ENCODE measurements at regions not wholly inside any gene's neighbourhood (a gene's known extent, or its start where the extent isn't known, plus 50 kb on each side); places are given as distances from the start of the nearest gene placed in this dataset.
"Not testable (repeated sequence)": the region's sequence is repeated elsewhere in the genome, so short reads cannot be mapped to it uniquely, and the experiment has no call there.

DNA sequence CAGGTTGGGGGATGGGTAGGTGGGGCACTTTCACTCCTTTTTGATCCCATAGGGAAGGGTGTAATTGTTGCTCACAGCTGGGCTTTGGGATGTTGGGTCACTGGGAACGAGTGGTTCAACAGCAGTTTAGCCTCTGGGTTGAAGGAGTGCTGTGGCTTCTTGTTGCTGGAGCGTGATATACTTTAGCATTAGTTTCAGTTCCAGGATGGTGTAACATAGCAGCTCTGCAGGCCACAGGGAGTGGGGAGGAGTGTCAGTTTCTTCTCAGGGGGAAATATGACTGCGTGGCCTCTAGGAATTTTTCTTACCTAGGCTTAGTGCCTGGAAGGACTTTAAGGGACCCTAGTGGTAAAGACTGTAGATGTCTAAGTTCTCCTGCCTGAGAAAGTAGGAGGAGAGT is 1105.3 kb upstream of the TMPRSS15 start:
- DNase-seq (ENCODE audit: low read depth, low spot score) = no peak

DNA sequence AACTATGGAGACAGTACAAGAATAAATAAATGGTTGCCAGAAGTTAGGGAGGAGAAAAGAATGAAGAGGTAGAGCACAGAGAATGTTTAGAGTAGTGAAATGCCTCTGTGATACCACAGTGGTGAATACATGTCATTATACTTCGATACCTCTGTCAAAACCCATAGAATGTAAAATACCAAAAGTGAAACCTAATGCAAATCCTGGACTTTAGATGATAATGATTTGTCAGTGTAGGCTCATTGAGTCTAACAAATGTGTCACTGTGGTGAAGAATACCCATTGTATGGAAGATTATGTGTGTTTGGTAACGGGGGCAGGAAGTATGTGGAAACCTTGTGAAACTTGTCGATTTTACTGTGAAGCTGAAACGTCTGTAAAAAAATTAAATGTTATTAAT is 1106.5 kb upstream of the TMPRSS15 start:
- no peak for DNase-seq (ENCODE audit: low read depth, low spot score)

DNA sequence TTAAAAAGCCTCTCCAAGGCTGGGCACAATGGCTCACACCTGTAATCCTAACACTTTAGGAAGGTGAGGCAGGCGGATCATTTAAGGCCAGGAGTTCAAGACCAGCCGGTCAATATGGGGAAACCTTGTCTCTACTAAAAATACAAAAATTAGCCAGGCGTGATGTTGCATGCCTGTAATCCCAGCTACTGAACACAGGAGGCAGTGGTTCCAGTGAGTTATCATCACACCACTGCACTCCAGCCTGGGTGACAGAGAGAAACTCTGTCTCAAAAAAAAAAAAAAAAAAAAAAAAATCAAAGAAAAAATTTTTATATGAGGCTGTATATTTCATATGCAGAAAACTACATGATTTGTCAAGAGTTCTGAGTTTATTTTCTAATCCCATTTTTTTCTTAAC is 1107.1 kb upstream of the TMPRSS15 start:
- no peak for DNase-seq (ENCODE audit: low read depth, low spot score)

DNA sequence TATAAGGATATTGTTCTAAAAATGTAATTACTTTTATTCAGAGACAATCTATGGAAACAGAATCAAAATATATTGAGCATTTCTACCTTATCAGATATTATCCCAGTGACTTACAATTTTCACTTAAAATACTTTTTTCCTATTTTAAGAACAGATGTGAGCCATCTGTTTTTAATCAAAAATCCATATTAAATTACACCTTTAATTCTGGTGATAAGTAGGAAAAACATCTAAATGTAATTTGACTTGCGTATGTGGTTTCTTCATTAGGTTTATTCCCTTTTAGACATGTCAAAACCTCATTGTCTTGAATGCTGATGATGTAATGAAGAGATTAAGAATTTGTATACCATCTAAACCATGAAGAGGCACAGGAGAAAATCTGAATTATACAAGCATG is 1118.8 kb upstream of the TMPRSS15 start:
- DNase-seq (ENCODE audit: low read depth, low spot score) = no peak

DNA sequence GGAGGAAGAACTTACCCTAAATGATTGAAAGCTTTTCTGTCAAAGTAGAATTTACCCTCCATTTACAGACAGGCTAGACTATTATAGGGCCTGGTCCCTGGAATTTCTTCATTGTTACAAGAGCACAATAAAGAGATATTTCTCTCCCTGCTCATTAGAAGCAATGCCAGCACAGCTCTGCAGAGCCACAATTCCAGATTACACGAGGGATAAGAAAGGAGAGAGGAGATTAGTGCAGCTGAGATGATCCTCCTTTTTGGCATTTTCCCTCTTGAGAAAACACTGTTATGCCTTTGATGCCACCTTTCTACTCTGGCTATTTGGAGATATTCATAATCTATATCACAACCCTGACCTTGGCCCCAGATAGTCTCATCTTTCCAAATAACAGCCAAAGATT is 1119.5 kb upstream of the TMPRSS15 start:
- no peak for DNase-seq (ENCODE audit: low read depth, low spot score)

DNA sequence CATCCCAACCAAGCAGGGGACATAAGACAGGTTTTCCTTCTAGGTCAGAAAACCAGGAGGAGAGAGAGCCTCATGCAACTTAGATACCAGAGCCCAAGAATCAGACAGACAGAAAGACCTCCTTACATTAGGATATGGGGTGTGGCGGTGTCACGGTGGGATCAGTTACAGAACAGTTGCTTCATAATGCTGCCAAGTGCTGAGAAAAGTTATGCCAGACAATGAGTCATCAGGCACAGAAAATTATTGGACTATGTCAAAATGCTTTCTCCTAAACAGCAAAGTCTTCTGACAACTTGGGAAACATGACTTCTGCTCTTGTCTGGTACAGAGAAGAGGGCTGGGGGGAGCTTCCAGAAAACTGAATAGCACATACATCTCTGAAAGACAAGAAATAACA is 1120.2 kb upstream of the TMPRSS15 start:
- DNase-seq (ENCODE audit: low read depth, low spot score) = no peak

DNA sequence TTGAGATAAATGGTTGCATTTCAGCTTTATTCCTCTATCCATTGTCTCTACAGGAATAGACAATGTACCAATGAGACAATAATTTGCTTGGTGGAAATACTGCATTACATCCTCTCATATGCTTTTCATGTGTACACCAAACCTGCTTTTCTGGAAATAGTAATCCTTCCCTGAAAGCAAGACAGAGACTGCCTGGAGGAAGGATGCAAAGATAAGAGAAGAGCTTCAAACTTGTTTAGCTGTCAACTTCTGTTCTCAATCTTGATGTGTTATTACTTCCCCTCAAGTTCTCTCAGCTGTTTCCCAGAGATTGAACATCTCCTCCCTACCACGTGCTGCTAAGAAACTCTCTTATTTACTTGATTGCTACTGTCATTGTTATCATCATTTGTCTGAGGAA is 1125.4 kb upstream of the TMPRSS15 start:
- no peak for DNase-seq (ENCODE audit: low read depth, low spot score)

DNA sequence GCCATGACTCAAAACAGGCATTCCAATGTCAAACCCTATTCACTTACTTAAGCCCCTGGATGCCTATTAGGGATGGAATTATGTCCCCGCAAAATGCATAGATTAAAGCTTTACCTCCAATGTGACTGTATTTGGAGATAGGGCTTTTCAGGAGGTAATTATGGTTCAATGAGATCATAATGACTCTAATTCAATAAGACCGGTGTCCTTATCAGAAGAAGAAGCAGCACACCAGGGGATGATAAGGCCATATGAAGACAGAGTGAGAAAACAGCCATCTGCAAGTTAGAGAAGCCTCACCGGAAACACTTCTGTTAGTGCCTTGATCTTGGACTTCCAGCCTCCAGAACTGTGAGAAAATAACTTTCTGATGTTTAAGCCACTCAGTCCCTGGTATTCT is 1131.8 kb upstream of the TMPRSS15 start:
- no peak for DNase-seq (ENCODE audit: low read depth, low spot score)

DNA sequence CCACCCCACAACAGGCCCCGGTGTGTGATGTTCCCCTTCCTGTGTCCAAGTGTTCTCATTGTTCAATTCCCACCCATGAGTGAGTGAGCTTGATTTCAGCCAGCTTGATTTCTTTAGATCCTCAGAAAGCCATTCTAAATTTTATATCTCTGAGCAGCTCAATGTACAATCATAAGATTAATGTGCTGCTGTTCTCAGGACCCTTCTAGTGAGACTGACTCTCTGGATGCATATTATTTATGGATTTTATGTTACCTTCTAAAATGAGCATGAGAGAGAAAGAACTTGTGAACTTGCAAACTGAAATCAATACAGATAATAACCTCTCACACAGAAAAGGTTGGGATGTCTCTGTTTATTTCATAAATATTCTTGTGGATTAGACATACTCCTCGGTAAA is 1133.5 kb upstream of the TMPRSS15 start:
- no peak for DNase-seq (ENCODE audit: low read depth, low spot score)

DNA sequence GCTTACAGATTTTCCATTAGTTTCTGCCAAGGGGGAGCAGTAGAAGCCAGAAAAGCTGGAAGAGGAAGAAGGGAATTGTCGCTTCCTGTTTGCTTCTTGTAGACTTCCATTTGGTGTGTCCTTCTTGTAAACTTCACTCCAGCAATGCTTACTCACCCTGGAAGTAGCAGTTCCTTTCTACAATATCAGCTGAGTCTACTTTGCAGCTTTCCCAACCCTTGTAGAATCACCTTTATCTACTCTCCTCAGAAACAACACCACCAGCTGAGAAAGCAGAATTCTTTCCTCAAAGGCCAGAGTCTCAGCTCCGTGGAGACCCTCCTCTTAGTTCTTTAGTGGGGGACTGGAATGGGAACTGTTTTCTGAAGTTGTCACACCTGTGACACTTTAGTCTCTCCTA is 1136.7 kb upstream of the TMPRSS15 start:
- no peak for DNase-seq (ENCODE audit: low read depth, low spot score)

DNA sequence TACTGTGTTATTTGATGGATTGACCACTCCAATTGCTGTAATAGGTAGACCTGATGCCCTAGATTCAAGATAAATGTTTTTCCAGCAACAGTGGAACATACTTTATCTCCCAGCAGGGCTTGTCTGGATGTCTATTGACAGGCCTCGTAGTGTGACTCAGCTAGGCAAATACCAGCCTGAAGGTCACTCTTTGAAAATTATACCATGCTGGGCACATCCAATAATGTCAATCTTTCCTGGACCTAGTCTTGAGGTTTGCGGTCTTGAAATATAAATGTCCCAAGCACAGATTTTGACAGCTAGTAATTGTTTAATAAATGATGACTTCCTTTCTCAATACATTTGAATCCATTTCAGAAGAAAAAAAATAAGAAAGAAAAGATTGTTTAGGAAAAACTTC is 1138.0 kb upstream of the TMPRSS15 start:
- no peak for DNase-seq (ENCODE audit: low read depth, low spot score)

DNA sequence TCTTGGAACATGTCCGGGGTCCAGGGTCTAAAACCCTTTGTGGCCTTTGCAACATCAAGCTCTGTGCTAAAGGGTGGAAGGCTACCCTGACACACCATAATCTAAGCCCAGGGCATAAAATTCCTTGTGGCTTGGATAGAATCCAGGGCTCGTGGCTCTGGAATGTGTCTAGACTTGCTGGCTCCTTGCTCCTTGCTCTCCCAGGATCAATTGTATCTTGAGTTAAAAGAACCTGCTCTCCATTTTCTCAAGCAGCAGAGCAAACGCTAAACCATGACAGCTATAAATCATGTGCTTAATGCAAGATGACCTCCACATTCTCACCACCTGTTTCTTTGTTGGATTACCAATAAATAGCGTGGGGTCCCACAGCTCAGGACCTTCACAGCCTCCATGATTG is 1140.9 kb upstream of the TMPRSS15 start:
- not testable (repeated sequence) for DNase-seq (ENCODE audit: low read depth, low spot score)

DNA sequence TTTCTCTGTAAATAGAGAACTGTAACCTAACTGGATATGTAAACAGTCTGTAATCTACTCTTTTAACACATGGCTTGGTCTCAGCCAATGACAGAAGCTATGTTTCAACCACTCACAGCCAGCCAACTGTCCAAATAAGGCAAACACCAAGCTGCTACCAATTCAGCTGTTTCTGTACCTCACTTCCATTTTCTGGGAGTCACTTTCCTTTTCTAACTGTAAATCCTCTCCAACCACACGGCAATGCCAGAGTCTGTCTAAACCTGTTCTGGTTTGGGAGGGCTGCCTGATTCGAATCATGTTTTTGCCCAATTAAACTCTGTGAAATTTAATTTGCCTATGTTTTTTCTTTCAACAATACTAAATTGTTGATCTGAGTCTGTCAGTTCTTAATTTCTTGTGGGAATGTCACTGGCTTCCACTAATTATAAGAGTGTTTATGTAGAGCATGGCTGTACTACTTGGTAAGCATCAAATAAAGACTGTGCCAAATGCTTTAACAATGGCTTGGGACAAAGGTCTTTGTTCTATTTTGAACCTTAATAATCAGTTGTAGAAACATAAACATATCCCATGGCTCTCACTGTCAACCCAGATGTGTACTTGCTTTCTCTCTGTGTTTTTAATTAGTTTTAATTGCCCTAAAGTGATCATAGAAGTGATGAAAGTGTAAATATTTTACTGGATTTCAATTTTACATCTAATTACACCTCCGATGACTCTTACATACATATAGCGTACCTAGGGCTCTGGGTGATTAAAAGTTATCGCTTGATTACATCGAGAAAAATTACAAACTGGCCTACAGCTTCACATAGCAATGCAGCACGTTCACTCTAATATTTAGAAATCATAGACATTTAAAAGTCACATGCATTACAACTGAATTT is 1144.6 kb upstream of the TMPRSS15 start:
- DNase-seq (ENCODE audit: low read depth, low spot score) = no peak

DNA sequence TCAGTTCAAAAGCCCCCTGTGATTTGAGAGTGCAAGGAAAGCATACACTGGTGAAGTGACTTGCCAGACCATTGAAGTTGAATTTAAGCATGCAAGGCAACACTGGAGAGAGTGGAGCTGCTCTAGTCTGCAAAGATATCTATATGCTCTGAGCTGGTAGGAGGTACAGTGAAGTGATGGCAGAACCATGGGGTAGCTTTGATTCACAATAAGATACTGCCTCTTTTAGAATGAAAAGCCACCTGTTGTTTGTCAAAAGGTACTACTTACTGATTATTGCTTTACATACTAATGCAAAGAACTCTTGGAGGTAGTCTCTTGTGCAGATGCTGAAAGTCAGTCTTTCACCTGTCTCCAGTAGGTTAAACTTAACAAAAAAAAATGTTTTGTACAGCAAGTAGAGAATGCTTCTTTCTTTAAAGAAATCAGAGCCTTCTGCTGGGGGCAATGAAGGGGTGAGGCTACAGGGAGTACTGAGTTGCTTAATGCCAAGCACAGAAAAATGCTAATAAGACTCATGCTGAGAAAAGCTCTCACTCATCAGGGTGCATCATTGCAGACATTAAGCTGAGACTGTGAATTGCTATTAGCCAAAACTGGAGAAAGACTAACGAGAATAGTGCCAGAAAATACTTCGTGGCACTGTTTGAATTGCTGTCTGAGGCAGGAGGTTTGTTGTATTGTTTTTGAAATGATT is 1150.5 kb upstream of the TMPRSS15 start:
- no peak for DNase-seq (ENCODE audit: low read depth, low spot score)

DNA sequence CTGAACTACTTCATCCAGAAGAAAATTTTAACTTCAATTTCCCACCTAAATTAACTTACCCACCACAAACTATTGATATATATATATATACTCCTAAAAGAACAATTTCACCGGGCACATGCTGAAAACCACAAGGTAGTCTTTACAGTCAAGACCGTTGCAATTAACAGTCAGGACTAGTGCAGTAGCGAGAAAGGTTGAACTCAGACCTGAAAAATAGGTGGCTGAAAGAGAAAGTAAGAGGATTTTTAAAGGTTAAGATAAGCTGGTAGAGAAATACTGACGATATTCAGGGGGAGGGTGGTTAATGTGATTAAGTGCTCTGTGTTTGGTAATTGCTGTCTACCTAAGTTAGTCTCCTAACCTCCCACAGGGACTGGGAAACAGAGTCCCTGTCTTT is 1153.5 kb upstream of the TMPRSS15 start:
- DNase-seq (ENCODE audit: low read depth, low spot score) = no peak

DNA sequence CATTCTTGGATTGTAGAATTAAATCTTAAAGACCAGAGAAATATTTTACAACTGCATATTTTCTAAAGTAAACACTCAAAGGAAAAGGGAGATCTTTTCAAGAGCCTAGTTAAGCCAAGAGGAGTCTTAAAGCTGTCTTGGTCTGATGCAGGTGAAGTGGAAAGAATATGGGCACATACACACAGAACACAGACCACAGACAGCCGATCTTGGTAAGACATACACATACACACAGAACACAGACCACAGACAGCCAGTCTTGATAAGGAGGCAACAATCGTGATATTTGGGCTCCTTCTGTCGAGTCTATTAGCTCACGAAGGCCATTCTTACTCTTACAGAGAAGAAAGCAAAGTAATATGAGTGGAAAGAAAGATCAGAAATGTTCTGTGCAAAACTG is 1153.9 kb upstream of the TMPRSS15 start:
- DNase-seq (ENCODE audit: low read depth, low spot score) = no peak

DNA sequence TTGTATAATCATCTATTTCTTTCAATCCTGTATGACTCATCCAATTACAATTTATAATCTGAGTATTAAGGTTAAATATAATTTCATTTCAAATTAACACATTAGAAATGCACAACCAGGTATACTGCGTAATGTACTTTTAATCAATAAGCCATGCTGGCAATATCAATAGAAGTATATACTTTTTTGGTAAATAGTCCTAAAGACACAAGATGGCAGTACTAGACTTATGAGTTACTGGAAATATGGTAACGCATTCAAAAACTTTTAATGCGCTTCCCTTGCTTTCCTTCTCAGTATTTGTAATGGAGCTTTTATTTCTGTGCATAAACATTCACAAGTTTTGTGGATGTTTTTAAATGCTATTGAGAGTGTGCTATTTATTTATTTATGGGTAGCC is 1162.0 kb upstream of the TMPRSS15 start:
- no peak for DNase-seq (ENCODE audit: low read depth, low spot score)

DNA sequence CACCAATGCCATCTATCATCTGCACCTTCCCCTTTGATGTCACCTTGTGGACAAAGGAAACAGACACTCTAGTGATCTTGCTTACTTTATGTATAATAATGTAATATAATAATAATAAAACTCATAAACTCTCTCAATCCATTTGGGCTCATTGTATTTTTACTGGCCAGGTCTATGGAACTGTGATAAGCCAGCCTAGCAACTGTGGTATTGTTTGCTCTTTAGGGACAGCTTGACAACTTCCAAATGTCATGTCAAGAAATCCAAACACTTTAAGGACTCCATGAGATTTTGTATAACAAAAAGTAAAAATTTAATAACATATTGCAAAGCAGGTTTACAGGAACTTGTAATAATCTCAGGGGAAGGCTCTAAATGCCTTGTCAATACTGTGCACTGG is 1163.4 kb upstream of the TMPRSS15 start:
- DNase-seq (ENCODE audit: low read depth, low spot score) = no peak

DNA sequence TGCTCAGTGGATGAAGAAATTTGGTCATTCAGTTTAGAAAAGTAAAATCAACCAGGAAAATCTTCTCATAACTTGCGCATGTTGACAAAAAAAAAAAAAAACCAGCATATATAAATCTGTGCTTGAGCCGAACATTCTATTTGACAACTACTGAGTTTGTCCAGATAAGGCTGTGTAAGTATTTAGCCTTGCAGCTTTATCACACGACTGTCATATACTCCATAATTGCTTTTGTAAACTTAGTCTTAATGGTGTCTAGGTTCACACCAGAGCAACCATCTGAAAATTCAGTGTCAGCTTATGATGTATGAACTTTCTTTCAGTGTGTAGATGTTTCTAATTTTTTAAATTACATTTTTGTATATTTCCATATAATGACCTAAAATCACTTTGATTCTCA is 1173.8 kb upstream of the TMPRSS15 start:
- DNase-seq (ENCODE audit: low read depth, low spot score) = no peak

DNA sequence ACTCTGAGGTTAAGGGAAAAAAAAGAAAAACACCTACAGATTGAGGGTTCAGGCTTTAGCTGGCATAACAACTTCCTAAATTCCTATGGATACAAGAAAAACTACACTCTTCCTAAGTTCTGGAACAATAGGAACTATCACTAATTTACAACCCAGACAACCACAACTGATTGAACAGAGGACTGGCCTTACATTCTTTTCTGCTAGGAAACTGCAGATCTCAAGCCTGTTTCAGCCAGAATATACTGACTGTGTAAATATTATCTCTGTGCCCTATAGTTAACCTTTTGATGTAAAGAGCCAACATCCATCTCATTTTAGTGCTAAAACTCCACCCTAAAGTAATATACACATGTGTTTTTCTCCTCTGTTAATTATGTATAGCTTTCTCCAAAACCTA is 1186.5 kb upstream of the TMPRSS15 start:
- DNase-seq (ENCODE audit: low read depth, low spot score) = no peak

DNA sequence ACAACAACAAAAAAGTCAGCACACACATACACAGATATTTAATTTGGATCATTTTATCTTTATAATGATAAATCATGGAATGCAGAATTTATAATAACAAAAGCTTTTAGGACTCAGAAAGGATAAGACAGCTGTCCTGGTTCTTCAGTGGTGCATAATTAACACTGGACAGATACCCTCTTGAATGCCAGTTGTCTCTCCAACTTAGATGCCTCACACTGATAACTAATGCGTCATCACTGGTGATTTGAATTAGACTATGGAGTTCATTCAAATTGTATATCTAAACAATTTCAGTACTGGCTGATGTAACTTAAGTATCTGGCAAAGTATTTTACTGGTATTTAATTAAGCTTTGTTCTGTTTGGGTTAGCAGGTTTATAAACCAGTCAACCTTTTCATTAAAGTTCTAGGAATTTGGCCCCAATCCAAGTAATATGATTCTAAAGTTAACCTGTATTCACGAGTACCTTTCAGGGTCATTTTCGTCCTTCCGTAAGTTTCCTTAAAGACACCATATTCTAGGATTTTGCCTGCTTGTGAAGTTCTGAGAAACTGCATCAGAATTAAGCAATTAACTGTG is 1199.5 kb upstream of the TMPRSS15 start:
- DNase-seq (ENCODE audit: low read depth, low spot score) = no peak

DNA sequence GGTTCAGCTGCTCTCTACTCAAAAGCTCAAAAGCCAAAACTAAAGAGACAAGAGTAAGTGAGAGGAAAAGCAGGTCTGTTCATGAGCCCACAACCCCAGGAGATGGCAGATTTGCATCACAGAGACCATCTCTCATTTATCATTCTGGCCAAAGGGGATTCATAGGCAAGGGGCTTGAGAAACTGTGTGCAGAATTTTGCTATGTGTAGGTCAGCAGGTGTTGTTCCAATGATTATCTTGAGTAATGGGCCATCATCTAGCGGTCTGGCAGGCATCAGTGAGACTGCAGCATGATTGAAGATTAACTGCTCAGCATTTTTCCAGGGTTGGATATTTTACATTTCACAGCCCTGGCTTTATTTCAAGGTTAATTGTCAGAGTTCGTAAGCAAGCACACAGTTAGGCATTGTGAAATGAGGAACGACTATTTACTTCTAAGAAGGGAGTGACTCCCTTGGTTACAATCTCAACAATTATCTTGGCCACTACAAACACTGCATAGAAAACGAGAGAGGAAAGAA is 1204.6 kb upstream of the TMPRSS15 start:
- no peak for DNase-seq (ENCODE audit: low read depth, low spot score)
